HK-2 (cell line): ENCODE measurements at regions not wholly inside any gene's neighbourhood (a gene's known extent, or its start where the extent isn't known, plus 50 kb on each side); places are given as distances from the start of the nearest gene placed in this dataset.
"Not testable (repeated sequence)": the region's sequence is repeated elsewhere in the genome, so short reads cannot be mapped to it uniquely, and the experiment has no call there.

Experiments used
- DNase-seq: peaks from one replicate; pipeline ENCODE4 v3.0.0-alpha.2; 2018; ENCODE audit not compliant: unreplicated experiment

DNA sequence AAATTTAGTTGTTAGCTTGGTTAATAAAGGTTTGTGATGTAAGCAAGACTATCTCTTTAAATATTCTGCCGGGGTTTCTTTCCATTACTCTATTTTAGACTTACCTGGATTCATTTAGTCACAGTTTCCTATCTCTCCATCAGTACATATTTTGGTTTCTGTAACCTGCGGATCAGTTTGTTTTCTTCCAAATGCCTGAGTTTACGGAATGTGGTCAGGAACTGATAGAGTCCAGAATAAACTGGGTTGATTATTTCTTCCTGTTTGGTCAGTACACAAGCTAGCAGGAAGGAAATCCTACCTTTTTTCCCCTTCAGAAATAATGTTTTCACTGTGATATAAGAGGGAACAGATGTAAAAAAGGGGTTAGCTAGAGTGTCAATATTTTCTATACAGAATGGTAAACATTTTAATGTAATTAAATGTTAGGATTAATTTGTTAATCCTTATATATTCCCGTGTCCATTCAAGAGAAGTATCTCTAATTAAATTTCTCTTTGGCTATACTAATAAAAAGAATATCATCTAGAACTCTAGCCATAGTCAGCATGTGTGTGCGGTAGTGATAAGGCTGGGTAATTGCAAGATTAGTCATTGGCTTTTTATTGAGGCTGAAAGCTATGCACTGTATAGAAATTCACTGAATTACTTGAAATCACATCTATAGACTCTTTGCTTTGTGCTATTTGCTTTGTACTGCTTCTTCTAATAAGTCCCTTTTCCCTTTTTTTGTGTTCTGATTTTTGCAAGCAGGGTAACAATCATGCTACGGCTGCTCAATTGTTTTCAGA lies 144.7 kb upstream of the ADGRL4 start:
- DNase-seq = no peak

- no peak for DNase-seq
Measured at GRCh38 chr1:79150576-79150975, 144.0 kb upstream of the ADGRL4 start.

DNA sequence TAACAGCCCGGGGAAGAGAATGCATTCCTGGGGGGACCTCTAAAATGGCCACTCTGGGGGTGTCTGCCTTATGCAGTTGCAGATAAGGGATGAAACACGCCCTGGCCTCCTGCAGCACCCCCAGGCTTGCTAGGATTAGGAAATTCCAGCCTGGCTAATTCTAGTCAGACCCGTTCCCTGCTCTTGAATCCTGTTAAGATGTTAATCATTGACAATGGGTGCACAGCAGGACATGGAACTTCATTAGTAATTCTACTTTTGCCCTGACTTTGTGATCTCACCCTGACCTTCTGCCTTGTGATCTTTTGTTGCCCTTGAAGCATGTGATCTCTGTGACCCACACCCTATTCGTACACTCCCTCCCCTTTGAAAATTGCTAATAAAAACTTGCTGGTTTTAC lies 131.7 kb upstream of the ADGRL4 start:
- not testable (repeated sequence) for DNase-seq

- DNase-seq = no peak
Measured at GRCh38 chr1:79133774-79134364, 127.3 kb upstream of the ADGRL4 start.

- DNase-seq = no peak
Measured at GRCh38 chr1:79131626-79132025, 125.1 kb upstream of the ADGRL4 start.

- no peak for DNase-seq
Measured at GRCh38 chr1:79129914-79130313, 123.4 kb upstream of the ADGRL4 start.

GRCh38 chr1:79128722-79129121 lies 122.2 kb upstream of the ADGRL4 start:
- DNase-seq = no peak

DNA sequence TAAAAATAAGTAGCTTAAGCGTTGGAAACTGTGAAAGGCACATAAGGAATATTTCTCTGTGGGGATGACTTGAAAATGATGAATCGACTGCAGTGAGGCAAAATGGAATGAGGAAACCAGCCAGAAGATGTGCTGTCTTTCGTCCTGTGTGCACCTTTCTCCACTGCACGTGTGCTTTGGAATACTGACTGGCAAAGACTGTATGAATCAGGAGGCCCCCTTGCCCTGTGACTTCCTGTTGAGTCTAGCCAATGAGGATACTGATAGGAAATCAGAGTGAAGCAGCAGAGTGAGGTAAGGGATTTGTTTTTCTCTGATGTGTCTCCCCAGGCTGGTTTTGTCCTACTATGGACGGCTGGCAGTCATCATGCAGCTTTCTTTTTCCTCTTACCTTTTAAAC lies 118.2 kb upstream of the ADGRL4 start:
- DNase-seq = no peak

DNA sequence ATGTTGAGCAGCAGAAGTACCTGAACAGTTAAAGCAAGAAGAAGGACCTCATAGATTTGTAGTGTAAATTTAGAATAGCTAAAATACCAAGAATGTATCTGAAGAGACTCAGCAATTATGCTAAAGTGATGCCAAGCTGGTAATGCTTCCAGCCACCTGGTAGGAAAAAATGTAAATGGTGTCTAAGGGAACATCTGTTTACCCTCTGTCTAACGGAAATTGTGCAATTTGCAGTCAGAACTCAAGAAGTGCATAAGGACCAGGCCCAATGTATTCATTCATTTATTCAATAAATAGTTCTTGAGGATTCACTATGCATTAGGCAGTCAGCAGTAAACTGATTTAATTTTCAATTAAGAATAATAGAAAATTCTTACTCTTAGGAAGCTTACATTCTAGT lies 116.0 kb upstream of the ADGRL4 start:
- no peak for DNase-seq

- no peak for DNase-seq
Measured at GRCh38 chr1:79117376-79117775, 110.8 kb upstream of the ADGRL4 start.

GRCh38 chr1:79113836-79114235 lies 107.3 kb upstream of the ADGRL4 start:
- DNase-seq = no peak

- no peak for DNase-seq
Measured at GRCh38 chr1:79110749-79111148, 104.2 kb upstream of the ADGRL4 start.

- no peak for DNase-seq
Measured at GRCh38 chr1:79109445-79109844, 102.9 kb upstream of the ADGRL4 start.

DNA sequence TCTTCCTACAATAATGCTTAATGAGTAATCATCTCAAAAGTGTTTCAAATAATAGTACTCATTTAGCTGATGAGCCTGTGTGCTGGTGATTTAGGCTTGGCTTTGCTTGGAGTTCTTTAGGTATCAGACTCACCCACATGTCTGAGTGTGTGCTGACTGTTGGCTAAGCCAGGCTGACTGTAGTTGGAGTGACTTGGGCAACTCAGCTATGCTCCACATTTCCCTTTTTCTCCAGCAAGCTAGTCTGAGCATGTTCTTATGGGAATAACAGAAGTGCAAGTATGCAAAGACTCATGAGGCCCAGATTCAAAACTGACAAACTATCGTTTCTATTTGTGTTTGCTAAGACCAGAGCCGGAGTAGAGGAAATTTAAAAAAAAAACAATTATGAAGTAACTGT lies 99.0 kb upstream of the ADGRL4 start:
- DNase-seq = no peak

GRCh38 chr1:79104617-79105016 lies 98.1 kb upstream of the ADGRL4 start:
- DNase-seq = no peak

GRCh38 chr1:79100385-79100784 lies 93.9 kb upstream of the ADGRL4 start:
- DNase-seq = no peak

DNA sequence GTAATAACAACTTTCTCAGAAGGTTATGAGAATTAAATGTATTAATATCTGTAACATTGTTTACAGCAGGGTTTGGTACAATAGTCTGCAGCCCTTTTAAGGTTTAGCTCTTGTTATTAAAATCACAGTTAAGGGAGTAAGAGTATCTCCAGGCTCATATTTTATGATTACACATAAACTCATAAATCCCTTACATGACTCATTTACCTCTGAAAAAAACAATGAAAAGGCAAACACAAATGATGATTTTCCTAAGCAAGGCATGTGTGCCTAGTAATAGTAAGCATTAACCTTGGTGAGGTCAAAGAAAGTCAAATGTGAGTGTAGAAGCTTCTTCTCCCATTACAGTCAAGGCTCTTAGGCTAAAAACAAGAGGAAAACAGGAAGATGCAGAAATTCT lies 84.5 kb upstream of the ADGRL4 start:
- no peak for DNase-seq

DNA sequence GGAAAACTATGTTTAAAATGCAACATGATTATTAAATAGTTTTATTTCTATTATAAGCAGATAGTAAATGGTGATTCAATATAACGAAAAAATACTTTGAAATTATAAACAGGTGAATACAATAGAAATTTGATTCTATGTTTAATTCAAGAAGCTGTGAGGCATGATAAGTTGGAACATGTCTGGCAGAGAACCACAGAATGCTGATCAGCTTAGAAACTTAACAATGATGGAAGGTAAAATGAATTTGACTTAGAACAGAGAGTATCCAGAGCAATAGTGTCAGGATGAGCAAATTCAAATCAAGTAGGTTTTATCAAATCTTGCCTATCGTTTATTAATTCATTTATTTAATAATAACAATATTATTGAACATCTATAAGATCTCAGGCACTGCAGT lies 83.4 kb upstream of the ADGRL4 start:
- DNase-seq = no peak

- DNase-seq = no peak
Measured at GRCh38 chr1:79082233-79082632, 75.7 kb upstream of the ADGRL4 start.

- DNase-seq = peak; percentile 71
Measured at GRCh38 chr1:79079770-79080169, 73.2 kb upstream of the ADGRL4 start.

DNA sequence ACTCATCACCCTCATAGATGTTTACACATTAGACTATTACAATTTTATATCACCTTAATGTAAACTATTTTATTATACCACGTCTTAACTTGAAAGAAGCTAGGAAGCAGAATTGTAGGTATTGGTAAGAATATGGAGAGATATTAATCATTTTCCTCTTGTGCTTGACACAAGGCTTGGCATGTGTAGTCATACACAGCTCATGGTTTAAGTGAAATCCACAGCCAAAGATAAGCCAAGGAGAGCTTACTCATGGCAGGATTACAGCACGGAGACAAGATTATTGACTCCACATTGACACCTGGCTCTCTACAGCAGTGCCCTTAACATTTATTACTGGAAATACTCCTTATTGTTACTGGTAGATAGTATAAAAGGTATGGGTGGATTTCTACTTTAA lies 68.4 kb upstream of the ADGRL4 start:
- no peak for DNase-seq

DNA sequence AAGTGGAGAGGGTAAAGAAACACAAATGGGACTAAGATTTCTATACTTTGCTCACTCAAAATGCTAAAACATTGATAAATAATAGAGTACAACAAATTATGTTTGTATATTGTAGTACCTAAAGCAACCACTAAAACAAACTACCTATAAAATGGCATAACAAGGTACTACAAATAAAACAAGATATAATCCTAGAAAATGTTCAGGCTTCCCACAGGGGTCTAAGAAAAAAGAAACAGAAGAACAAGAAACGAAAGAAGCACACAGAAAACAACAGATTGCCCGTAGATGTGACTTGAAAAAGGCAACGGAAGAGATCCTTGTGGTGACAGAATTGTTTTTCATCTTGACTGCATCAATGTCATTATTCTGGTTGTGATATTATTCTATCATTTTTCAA lies 63.3 kb upstream of the ADGRL4 start:
- DNase-seq = no peak

DNA sequence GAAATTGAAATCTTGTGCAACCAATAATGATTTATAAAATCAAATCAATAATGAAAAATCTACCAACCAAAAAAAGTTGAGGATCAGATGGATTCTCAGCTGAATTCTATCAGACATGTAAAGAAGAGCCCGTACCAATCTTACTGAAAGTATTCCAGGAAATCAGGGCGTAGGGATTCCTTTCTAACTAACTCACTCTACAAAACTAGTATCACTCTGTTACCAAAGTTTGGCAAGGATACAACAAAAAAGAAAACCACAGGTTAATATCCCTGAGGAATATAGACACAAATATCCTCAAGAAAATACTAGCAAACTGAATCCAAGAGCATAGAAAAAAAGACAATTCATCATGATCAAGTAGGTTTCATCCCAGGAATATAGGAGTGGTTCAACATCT lies 52.8 kb upstream of the ADGRL4 start:
- DNase-seq = no peak
